ENCODE measurements at regions not wholly inside any gene's neighbourhood (a gene's known extent, or its start where the extent isn't known, plus 50 kb on each side); places are given as distances from the start of the nearest gene placed in this dataset.
A peak's percentile ranks its signal among the peaks of the same experiment; 100 is the strongest.

- DNase-seq: no peak
Measured at GRCh38 chr5:56508249-56508648, 275.1 kb upstream of the ANKRD55 start.

- DNase-seq: peak; percentile 46
Measured at GRCh38 chr5:56507351-56507930, 274.3 kb upstream of the ANKRD55 start.

- DNase-seq: no peak
Measured at GRCh38 chr5:56506211-56506965, 273.3 kb upstream of the ANKRD55 start.

- no peak for DNase-seq
Measured at GRCh38 chr5:56503929-56504328, 270.8 kb upstream of the ANKRD55 start.

GRCh38 chr5:56501781-56502557 is 268.8 kb upstream of the ANKRD55 start:
- no peak for DNase-seq

GRCh38 chr5:56499901-56500300 is 266.8 kb upstream of the ANKRD55 start:
- DNase-seq: no peak

- no peak for DNase-seq
Measured at GRCh38 chr5:56499491-56499890, 266.4 kb upstream of the ANKRD55 start.

- no peak for DNase-seq
Measured at GRCh38 chr5:56498759-56499395, 265.7 kb upstream of the ANKRD55 start.

GRCh38 chr5:56496581-56497063 is 263.5 kb upstream of the ANKRD55 start:
- DNase-seq: no peak

- no peak for DNase-seq
Measured at GRCh38 chr5:56494300-56494731, 261.2 kb upstream of the ANKRD55 start.

GRCh38 chr5:56493766-56494165 is 260.6 kb upstream of the ANKRD55 start:
- DNase-seq: no peak

GRCh38 chr5:56493308-56493707 is 260.2 kb upstream of the ANKRD55 start:
- no peak for DNase-seq

GRCh38 chr5:56492812-56493211 is 259.7 kb upstream of the ANKRD55 start:
- no peak for DNase-seq

- DNase-seq: no peak
Measured at GRCh38 chr5:56490971-56491468, 257.9 kb upstream of the ANKRD55 start.

- DNase-seq: no peak
Measured at GRCh38 chr5:56489272-56489671, 256.1 kb upstream of the ANKRD55 start.

- DNase-seq: no peak
Measured at GRCh38 chr5:56487528-56488115, 254.5 kb upstream of the ANKRD55 start.

- DNase-seq: no peak
Measured at GRCh38 chr5:56482363-56482762, 249.2 kb upstream of the ANKRD55 start.

- no peak for DNase-seq
Measured at GRCh38 chr5:56481428-56482357, 248.6 kb upstream of the ANKRD55 start.

GRCh38 chr5:56480705-56481427 is 247.7 kb upstream of the ANKRD55 start:
- DNase-seq: no peak

GRCh38 chr5:56480078-56480704 is 247.1 kb upstream of the ANKRD55 start:
- no peak for DNase-seq
